ENCODE measurements at regions not wholly inside any gene's neighbourhood (a gene's known extent, or its start where the extent isn't known, plus 50 kb on each side); places are given as distances from the start of the nearest gene placed in this dataset.
"Not testable (repeated sequence)": the region's sequence is repeated elsewhere in the genome, so short reads cannot be mapped to it uniquely, and the experiment has no call there.

DNA sequence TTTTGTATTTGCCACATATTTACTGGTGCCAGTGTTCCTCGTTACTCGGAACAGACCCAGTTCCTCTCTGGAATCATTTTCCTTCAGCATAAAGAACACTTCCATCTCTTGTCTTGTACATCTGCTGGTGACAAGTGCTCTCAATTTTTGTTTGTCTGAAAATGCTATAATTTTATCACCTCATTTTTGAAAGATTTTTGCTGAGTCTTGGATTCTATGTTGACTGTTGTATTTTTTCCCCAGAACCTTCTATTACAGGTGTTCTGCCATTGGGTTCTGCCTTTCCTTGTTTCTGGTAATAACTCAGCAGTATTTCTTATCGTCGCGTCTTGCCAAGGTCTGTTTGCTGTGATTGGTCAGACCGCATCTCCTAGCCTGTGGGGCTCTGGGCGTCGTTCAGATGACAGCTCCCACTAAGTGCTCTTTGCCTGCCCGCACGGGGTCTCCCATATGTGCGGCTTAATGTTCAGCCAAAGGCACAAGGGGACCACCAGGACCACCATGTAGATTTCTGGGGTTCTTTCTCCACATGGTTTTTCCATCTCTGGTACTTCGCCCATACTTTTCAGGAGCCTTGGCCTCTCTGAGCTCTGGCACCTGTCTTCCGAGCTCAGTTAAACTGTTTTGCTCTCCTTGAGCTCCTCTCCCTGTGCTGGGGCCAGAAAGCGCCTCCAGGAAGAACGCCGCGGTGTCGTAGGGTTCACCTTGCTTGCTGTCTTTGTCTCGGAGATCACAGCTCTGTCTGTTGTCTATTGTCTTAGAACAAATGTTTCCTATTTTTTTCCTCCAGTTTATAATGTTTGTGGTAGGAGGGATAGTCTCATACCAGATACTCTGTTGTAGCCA lies 80.0 kb downstream of the METRNL start:
- no peak for DNase-seq

- no peak for DNase-seq
Measured at GRCh38 chr17:83160443-83161297, 81.3 kb downstream of the METRNL start.

GRCh38 chr17:83161298-83162034 lies 82.1 kb downstream of the METRNL start:
- no peak for DNase-seq

GRCh38 chr17:83162035-83162745 lies 82.8 kb downstream of the METRNL start:
- no peak for DNase-seq

- DNase-seq = no peak
Measured at GRCh38 chr17:83164490-83164889, 85.1 kb downstream of the METRNL start.

DNA sequence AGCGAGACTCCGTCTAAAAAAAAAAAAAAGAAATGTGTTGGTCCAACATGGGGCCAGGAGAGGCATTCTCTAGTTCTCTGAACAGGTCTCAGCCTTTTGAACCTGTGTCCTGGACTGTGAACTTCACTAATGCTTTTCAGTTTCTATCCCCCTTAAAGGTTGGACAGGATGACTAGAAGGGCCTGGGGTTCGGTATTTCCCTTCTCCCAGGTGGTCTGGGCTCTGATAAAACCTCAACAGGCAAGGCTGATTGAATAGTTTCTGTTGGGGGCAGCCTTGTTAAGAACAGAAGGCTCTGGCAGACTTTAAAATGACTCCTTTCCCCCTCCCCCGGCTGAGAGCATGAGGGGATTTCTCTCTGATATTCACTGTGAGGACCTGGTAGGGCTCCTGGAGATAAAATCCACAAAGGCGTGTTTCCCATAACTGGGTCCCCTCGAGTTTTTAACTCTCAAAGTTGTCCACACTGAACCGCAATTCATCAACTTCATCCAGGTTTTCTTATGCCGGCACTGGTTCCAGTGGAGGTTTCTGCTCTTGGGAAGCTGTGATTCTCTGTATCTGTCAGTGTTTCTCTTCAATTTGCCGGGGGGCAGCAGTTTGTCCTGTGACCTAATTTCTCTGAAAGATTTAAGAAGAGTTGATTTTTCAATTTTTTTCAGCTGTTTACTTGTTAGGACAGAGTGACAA lies 91.3 kb downstream of the METRNL start:
- DNase-seq = no peak

GRCh38 chr17:83171661-83172060 lies 92.3 kb downstream of the METRNL start:
- no peak for DNase-seq

DNA sequence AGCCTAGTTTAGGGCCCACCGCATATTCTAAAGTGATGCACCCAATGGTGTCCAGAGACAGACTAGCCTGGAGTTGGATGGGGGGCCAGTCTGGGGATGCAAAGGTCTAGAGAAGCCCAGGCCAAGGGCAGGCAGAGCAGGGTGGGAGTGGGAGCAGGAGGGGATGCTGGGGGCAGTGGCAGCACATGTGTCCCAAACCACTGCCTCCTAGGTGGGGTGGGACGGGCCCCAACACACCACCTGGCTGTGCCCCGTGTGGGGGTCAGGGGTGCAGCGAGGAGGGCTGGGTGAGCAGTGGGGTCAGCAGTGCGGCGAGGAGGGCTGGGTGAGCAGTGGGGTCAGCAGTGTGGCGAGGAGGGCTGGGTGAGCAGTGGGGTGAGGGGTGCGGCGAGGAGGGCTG lies 92.7 kb downstream of the METRNL start:
- not testable (repeated sequence) for DNase-seq

GRCh38 chr17:83172646-83173045 lies 93.2 kb downstream of the METRNL start:
- DNase-seq = not testable (repeated sequence)

DNA sequence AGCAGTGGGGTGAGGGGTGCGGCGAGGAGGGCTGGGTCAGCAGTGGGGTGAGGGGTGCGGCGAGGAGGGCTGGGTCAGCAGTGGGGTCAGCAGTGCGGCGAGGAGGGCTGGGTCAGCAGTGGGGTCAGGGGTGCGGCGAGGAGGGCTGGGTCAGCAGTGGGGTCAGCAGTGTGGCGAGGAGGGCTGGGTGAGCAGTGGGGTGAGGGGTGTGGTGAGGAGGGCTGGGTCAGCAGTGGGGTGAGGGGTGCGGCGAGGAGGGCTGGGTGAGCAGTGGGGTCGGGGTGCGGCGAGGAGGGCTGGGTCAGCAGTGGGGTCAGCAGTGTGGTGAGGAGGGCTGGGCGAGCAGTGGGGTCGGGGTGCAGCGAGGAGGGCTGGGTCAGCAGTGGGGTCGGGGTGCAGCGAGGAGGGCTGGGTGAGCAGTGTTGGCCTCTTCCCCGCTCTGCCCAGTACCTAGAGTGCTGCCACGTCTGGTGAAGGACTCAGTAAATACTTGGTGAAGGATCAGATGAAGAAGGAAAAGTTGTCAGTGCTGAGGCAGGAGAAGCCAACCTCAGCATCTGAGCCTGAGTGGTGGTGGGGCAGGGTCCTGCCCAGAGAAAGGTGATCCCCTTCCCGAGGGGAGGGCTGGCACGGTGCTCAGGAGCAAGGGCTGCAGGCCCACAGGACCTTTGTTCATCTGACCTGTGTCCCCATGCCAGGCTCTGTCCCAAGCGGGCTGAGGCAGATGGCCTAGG lies 93.9 kb downstream of the METRNL start:
- DNase-seq = not testable (repeated sequence)

GRCh38 chr17:83173914-83174361 lies 94.5 kb downstream of the METRNL start:
- DNase-seq = no peak

DNA sequence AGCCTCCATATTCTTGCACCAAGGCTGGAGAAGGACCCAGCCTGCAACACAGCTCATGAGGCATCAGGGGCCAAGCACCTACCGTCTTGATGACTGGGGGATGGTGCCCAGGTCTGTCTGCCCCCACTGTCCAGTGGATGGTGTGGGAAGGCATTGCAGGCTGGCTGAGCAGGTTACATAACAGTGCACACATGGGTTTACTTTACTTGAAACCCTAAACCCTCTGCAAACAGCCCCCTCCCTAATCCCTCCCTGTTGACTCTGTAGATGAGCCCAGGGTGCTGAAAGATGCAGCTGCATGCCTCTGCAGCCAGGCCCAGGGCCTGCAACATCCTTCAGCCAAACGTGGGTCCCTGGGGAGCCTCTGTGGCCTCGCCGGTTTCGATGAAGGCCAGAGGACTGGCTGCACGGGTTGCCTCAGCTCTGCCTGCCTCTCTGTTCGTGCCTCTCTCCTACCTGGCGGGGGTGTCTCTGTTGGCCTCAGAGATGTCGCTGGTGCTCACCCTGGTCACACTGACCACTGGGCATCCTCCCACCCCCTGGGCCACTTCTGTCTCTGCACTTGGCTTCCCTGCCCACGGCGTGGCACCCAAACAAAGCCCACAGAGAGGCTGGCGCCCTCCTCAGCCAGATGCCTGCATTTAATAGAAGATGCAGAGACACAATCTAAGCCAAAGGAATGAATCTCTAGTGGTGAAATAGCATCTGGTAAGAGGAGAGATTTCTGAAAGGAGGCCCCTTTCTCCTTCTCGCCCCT lies 95.1 kb downstream of the METRNL start:
- DNase-seq = peak in 1 of 2 experiments; percentile 32

GRCh38 chr17:83175119-83175821 lies 95.9 kb downstream of the METRNL start:
- no peak for DNase-seq

- no peak for DNase-seq
Measured at GRCh38 chr17:83175822-83176622, 96.6 kb downstream of the METRNL start.

DNA sequence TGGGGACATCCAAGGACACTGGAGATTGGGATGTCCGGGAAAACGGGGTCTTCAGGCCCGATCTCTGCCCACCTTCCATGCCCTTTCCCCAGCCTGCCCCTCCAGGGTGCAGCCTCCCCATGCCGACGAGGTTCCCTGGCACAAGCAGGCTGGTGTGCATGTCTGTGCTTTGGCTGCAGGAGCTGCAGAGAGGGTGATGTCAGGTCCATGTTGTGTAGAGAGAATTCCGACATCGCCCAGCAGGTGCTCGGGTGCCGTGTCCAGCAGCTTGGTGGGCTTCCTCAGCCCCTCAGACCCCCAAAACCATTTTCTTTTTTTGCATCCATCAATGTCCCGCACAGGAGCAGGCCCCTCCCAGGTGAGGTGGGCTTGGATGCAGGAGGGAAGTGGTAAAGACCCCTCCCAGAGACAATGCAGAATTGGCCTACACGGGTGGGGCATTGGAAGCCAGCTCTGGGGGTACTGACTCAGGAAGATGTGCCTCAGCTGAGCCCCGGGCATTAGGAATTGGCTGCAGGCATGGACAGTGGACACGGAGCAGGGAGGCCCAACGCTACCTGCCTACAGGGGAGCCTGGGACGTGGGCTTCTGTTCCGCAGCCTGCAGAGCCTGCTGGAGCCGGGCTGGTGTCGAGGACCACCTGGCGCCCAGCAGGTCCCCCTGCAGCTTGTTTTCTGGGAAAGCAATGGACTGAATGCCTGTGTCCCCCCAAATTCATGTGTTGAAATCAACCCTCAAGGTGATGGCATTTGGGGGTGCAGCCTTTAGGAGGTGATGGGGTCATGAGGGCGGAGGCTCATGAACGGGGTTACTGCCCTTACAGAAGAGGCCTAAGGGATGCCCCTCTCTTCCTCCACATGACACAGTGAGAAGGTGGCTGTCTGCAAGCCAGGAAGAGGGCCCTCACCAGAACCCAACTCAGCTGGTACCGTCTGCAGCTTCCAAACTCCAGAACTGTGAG lies 97.5 kb downstream of the METRNL start:
- no peak for DNase-seq

- DNase-seq = no peak
Measured at GRCh38 chr17:83177611-83178532, 98.5 kb downstream of the METRNL start.
